Esophagus muscularis mucosa (tissue), 4 donors: ENCODE measurements at regions not wholly inside any gene's neighbourhood (a gene's known extent, or its start where the extent isn't known, plus 50 kb on each side); places are given as distances from the start of the nearest gene placed in this dataset.

Experiments
- DNase-seq: peaks from one replicate; pipeline ENCODE4 v3.0.0-alpha.2; 2017; ENCODE audit errors: extremely low spot score
- H3K27ac ChIP-seq, 4 donors: fragments of 200-600 bp; sonication (generic); replicated peaks in 1 of 4; 1 replicate in 3 of 4; 2 replicates in 1 of 4; pipeline ENCODE4 v1.5.1; 2016 to 2019; ENCODE audit warnings: mild to moderate bottlenecking in 1 of 4
- H3K27me3 ChIP-seq, 4 donors: fragments of 200-600 bp; sonication (generic); one replicate each; pipeline versions ENCODE4 v1.5.1 to v1.6.0; 2016 to 2019
- H3K36me3 ChIP-seq, 4 donors: fragments of 200-600 bp; sonication (generic); one replicate each; pipeline ENCODE4 v1.5.1; 2016 to 2019
- H3K4me1 ChIP-seq, 4 donors: fragments of 200-600 bp; sonication (generic); one replicate each; pipeline ENCODE4 v1.5.1; 2016 to 2019
- H3K4me3 ChIP-seq, 4 donors: fragments of 200-600 bp; sonication (generic); 1 replicate in 2 of 4; 2 replicates in 2 of 4; pipeline ENCODE4 v1.5.1; 2016 to 2019; ENCODE audit warnings: mild to moderate bottlenecking in 4 of 4, moderate library complexity in 1 of 4
- H3K9me3 ChIP-seq, 4 donors: fragments of 200-600 bp; sonication (generic); 1 replicate in 3 of 4; 2 replicates in 1 of 4; pipeline ENCODE4 v1.5.1; 2016 to 2019
- CTCF ChIP-seq, 3 experiments: fragments of 200-600 bp in 2 of 3; fragments of 450-650 bp in 1 of 3; sonication (generic) in 2 of 3; IDR thresholded peaks; one replicate each; pipeline ENCODE4 v1.5.1; 2017 to 2019; ENCODE audit warnings: antibody characterized with exemption in 3 of 3, mild to moderate bottlenecking in 2 of 3, moderate library complexity in 1 of 3
- EP300 ChIP-seq: sonication (generic); formaldehyde crosslinking; IDR thresholded peaks from one replicate; pipeline ENCODE4 v1.6.1; 2017; ENCODE audit warnings: antibody characterized with exemption
- POLR2A ChIP-seq: fragments of 450-650 bp; IDR thresholded peaks from one replicate; pipeline ENCODE4 v1.6.1; 2017; ENCODE audit warnings: antibody characterized with exemption, moderate library complexity, mild to moderate bottlenecking, low read depth
- POLR2AphosphoS5 ChIP-seq, 2 donors: sonication (generic); formaldehyde crosslinking; IDR thresholded peaks; one replicate each; pipeline ENCODE4 v1.6.1; 2017; ENCODE audit warnings: antibody characterized with exemption in 2 of 2
- WGBS: methylation state at CpG from one replicate; pipeline ENCODE4 v1.1.5; 2018; 5-methylcytosine and 5-hydroxymethylcytosine counted together
- intact Hi-C: fragments of 100-400 bp; cut with DNase I; formaldehyde crosslinking; loops from one replicate; pipeline ENCODE4 v1.15.1; 2023

- H3K36me3 ChIP-seq = no peaks in the 10 kb centered on the region
- no peak overlapping the region for H3K27ac ChIP-seq
- intact Hi-C loops = loop anchor here (10.0 kb wide), 1 partner anchor 1051 kb away; no protein-coding TSS in a partner anchor
- no peaks in the 10 kb centered on the region for H3K27me3 ChIP-seq
- WGBS = 77% methylated on average over 3 of the region's 3 CpGs
- TF ChIP-seq POLR2A (no peak), CTCF (IDR thresholded peaks at IDR 0.05) (no peak), EP300 (no peak), POLR2AphosphoS5 (IDR thresholded peaks at IDR 0.05) (no peak)
- H3K4me1 ChIP-seq = no peaks in the 10 kb centered on the region
- H3K4me3 ChIP-seq = no peak overlapping the region
- DNase-seq = no peak
- no peaks in the 10 kb centered on the region for H3K9me3 ChIP-seq
Observed at GRCh38 chrX:46375831-46376230, 169.4 kb downstream of the ZNF674 start.

- Histone ChIP-seq H3K27me3 (no peaks in the 10 kb centered on the region), H3K36me3 (no peaks in the 10 kb centered on the region), H3K27ac (no peak overlapping the region), H3K4me1 (no peaks in the 10 kb centered on the region), H3K4me3 (no peak overlapping the region), H3K9me3 (no peaks in the 10 kb centered on the region)
- intact Hi-C loops = loop anchor here (10.0 kb wide), 1 partner anchor 1050 kb away; no protein-coding TSS in a partner anchor
- 59% methylated on average over 1 of the region's 1 CpG for WGBS
- TF ChIP-seq CTCF (IDR thresholded peaks at IDR 0.05) = no peak
- TF ChIP-seq POLR2A = no peak
- no peak for TF ChIP-seq POLR2AphosphoS5 (IDR thresholded peaks at IDR 0.05)
- no peak for TF ChIP-seq EP300
- no peak for DNase-seq
Observed at GRCh38 chrX:46374371-46374770, 170.8 kb downstream of the ZNF674 start.

- Histone ChIP-seq H3K27ac (no peak overlapping the region), H3K4me1 (no peaks in the 10 kb centered on the region), H3K36me3 (no peaks in the 10 kb centered on the region), H3K27me3 (no peaks in the 10 kb centered on the region), H3K9me3 (no peaks in the 10 kb centered on the region), H3K4me3 (no peak overlapping the region)
- intact Hi-C loops = no loop called here
- no peak for TF ChIP-seq POLR2A
- no peak for TF ChIP-seq CTCF (IDR thresholded peaks at IDR 0.05)
- TF ChIP-seq EP300 = no peak
- TF ChIP-seq POLR2AphosphoS5 (IDR thresholded peaks at IDR 0.05) = no peak
- DNase-seq = no peak
- 83% methylated on average over 2 of the region's 2 CpGs for WGBS
Observed at GRCh38 chrX:46367491-46367890, 177.7 kb downstream of the ZNF674 start.

GRCh38 chrX:46366381-46367207, 178.6 kb downstream of the ZNF674 start:
- WGBS = 81% methylated on average over 2 of the region's 2 CpGs
- no peaks in the 10 kb centered on the region for H3K4me1 ChIP-seq
- H3K4me3 ChIP-seq = no peak overlapping the region
- intact Hi-C loops = no loop called here
- H3K9me3 ChIP-seq = no peaks in the 10 kb centered on the region
- no peak for DNase-seq
- TF ChIP-seq EP300 (no peak), POLR2A (no peak), POLR2AphosphoS5 (IDR thresholded peaks at IDR 0.05) (no peak), CTCF (IDR thresholded peaks at IDR 0.05) (no peak)
- H3K36me3 ChIP-seq = no peaks in the 10 kb centered on the region
- H3K27me3 ChIP-seq = no peaks in the 10 kb centered on the region
- H3K27ac ChIP-seq = no peak overlapping the region
